GM18502 (cell line): ENCODE measurements at regions not wholly inside any gene's neighbourhood (a gene's known extent, or its start where the extent isn't known, plus 50 kb on each side); places are given as distances from the start of the nearest gene placed in this dataset.

Experiments
- ATAC-seq: cut with Tn5 transposase; IDR thresholded peaks from one replicate; pipeline ENCODE4 v1.9.1; 2021; ENCODE audit warnings: mild to moderate bottlenecking; ENCODE audit not compliant: unreplicated experiment, poor library complexity

DNA sequence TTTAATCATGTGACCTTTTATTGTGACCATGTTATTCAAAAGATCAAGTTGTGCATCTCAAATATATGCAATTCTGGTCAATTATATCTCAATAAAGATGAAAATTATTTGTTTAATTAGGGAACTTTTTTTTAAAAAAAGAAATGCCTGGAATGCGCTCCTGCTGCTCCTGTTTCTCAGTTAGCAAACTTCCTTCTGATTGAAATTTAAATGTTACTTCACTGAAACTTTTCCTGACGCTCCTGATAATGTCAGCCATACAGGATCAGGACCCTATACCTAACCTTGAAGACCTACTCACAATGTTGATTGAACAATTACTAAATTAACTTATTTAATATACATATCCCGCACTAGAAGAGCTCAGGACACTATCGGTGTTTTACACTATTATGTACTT is 190.4 kb downstream of the MACC1 start:
- ATAC-seq, result no peak

DNA sequence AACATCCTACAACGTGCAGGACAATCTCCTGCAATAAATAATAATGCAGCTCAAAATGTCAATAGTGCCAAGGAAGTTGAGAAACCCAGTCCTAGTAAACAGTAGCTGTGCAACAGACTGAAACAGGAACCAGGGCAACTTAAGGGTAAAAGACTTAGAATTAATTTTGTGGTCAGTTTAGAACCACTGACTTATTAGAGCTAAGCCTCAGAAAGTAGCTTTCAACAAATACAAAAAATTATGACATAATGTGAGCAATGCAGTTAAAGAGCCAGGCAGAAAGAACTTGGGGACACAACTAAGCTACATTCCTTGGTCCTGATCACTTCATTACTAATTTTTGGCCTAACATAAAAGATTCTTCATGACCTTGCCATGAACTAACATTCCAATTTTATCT is 195.4 kb downstream of the MACC1 start:
- peak; percentile 86 for ATAC-seq

DNA sequence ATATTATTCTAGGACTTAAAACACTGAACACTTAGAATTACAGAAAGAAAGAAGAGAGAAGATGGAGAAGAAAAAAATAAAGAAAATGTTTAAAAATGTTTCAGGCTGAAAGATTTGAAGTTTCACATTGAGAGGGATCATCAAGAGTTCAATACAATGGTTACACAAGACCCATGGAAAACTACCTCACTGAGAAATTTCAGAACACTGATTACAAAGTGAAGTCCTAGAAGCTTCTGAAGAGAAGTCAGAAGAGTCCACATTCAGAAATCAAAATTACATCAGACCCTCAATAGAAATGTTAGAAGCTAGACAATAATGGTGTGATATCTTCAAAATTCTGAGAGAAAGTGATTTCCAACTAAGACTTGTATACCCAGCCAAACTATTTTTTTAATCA is 196.1 kb downstream of the MACC1 start:
- no peak for ATAC-seq

DNA sequence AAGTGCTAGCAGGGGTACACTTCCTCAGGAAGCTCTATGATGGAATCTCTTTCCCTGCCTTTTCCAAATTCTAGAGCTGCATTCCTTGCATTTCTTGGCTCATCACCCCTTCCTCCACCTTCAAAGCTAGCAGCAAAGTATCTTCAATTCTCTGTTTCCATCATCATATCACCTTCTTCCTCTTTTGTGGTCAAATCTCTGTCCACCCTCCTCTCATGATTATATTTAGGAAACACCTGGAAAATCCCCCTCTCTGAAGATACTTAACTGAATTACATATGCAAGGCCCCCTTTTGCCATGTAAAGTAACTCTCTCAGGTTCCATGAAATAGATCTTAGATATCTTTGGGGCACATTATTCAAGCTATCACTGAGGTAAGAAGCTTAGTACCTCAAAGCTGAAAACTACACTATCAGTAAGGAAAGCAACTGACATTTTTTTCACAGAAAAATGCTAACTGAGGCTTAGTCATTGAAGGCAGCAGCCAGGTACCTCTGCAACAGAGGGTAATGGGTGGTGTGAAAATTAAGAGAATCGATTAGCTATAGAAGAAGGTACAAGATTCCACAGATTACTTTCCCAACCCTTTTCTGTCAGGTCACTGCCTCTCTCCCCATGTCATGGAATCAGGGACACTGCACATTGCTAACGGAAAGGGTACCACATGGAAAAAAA is 197.3 kb downstream of the MACC1 start:
- peak; percentile 84 for ATAC-seq

DNA sequence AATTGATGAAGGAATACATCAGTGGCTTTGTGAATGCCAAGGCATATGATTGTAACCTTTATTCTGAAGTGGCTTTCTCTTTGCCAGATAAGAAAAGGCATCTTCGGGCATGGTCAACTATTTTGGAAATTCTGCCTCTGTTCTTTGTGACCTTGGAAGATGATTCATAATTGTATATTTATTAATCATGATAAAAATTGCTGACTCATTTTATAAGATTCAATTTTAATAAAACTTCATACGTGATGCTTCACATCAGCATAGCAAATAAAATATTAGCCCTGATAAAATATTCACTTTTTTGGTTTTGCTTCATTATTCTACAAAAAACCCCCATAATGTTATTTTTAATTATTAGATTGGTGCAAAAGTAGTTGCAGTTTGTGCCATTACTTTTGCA is 200.5 kb downstream of the MACC1 start:
- no peak for ATAC-seq

DNA sequence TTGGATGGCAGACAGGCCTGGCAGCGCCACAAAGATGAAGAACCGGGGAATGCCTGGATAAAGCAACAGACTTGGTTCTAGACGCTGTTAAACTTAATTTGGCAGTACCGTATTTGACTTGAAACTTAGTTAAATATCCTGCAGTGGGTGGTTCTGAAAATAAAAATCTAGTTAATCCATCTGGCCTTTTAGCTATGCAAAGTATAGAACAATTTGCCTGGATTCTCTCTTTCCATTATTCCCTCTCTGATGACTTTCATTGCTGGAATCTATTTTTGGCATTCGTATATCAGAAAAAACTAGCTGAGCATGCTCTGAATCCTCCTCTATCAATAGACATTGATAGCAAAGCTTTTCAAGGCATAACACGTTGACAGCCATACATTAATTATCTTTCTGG is 203.6 kb downstream of the MACC1 start:
- ATAC-seq, result no peak

DNA sequence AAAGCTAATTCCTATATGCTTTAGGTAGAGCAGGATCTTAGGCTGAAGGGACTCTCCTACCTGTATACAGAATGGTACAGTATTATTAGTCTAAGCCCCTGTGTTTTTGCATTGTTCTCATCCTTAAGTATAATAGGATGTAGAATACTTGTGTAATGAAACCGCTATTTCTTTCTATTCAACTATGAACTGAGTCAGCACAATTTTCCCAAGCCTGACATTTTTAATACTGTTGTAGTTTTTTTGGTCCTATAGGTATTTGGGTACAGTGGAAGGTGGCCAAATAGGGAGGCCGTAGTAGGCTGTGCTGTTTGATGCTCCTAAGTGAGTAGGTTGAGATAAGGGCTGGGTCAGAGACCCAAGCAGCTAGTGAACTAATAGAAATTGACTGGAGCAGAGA is 205.1 kb downstream of the MACC1 start:
- ATAC-seq, result no peak

DNA sequence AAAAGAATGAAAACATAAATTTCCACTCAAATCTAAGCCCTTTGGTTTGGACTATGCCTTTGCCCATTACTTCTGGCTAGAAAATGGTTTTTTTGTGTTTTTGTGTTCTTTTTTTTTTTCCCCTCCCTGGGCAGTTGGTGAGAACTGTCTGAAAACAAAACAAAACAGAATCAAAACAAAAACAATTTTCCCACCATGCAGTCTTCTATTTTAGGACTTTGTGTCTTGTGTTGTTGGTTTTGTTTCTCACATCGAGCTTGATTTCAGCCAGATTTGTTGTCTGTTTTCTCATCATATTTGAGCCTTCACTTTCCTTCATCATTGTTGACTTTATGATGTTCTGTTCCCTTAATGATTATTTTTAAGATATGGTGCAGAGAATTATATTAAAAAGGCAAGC is 206.3 kb downstream of the MACC1 start:
- no peak for ATAC-seq

DNA sequence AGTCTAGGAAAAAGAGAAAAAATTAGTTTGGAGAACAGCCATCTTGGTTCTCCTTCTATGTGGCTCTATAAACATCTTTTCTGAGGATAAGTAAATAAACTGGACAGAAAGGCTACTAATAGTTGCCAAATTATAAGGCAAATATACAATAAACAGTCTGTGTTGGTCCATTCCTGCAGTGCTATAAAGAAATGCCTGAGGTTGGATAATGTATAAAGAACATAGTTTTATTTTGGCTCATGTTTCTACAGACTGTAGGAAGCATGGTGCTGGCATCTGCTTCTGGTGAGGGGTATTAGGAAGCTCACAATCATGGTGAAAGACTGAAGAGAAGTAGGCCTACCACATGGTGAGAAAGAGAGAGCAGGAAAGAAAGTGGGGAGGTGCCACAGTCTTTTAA is 209.7 kb downstream of the MACC1 start:
- ATAC-seq, result no peak

DNA sequence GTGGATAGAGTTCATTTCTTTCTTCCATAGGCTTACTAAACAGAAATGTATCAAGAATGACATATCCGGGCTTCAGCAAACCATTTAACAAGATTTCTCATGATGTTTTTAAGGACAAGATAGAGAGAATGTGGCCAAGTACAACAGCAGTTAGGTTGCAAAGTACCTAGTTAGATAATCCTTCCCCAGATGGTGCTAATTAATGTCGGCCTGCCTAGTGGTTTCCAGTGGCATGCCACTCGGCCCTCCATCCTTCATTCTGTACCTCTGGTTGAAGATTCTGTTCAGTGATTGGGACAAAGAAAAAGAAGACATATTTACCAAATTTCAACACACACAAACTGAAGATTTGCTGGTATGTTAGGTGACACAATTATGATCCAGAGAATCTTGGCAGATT is 212.1 kb downstream of the MACC1 start:
- ATAC-seq, result no peak

DNA sequence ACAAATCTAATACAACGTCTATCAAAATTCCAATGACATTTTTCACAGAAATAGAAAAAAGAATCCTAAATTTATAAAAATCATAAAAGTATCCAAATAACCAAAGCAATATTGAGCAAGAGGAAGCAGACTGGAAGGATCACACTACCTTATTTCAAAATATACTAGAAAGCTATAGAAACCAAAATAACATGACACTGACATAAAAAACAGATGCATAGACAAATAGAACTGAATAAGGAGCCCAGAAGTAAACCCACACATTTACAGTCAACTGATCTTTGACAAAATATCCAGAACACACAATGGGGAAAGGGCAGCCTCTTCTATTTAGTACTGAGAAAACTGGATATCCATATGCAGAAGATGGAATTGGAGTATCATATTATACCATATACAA is 217.5 kb downstream of the MACC1 start:
- no peak for ATAC-seq

DNA sequence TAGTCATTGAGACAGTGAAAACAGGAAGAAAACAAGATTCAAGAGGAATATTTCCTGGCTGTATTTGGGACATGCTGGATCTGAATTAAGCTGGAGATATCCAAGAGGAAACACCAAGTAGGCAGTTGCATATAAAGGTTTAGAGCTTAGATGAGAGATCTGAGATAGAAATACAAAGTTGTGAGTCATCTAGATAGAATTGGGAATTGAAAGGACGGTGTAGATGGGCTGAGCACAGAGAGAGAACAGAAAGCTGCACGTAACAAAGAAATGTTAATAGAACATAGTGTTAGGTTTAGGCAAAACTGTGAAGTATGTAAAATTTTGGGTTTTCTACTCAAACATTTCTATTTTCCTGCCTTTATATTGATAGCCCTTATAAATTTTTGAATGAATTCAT is 218.5 kb upstream of the TMEM196 start:
- no peak for ATAC-seq

DNA sequence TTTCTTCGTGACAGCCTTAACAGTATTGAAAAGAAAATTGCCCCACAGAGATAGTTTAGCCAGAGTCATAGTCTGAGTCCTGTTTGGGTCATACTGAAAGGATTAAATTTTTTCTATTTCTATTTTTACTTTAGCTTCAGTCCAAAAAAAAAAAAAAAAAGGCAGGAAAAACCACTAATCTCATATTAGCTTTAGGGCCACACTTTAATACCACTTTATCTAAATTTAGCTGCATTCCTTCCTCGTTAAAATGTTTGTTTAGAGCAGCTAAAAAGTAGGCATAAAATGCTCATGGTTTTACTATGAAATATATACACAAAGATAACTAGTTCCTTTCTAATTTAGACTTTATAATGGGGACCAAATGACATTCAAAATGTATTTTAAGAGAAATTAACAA is 216.5 kb upstream of the TMEM196 start:
- no peak for ATAC-seq

DNA sequence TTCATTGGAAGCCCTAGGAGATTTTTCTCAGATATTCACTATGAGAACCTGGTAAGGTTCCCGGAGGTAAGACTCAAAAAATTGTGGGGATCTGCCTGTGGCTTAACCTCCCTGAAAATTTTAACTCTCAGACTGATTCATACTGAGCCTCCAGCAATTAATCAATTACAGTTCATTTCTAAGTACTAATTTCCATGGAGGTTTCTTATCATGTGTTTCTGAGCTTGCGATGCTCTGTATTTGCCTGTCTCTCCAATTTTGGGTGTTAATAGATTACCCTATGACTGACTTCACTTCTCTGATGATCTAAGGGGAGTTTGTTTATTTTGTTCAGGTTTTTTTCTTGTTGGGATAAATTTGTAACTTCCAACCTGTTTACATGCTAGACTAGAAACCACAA is 215.4 kb upstream of the TMEM196 start:
- no peak for ATAC-seq

DNA sequence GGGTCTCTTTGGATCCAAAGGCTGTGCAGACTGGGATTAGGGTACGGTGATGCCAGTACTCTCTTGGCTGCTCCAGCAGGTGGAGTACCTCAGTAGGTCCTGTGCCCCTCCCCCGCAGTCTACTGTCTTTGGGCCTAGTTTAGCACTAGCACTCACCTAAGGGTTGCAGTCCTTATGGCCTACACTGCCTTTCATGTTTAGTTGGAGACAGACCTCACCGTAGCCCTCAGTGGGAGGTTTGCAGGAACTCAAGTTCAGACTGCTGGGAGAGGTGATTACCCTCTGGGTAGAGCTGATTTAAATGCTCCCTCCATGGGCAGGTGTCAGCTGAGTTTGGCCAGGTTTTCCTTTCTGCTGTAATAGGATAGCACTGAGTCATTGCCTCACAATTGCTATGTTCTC is 210.8 kb upstream of the TMEM196 start:
- ATAC-seq, result no peak

DNA sequence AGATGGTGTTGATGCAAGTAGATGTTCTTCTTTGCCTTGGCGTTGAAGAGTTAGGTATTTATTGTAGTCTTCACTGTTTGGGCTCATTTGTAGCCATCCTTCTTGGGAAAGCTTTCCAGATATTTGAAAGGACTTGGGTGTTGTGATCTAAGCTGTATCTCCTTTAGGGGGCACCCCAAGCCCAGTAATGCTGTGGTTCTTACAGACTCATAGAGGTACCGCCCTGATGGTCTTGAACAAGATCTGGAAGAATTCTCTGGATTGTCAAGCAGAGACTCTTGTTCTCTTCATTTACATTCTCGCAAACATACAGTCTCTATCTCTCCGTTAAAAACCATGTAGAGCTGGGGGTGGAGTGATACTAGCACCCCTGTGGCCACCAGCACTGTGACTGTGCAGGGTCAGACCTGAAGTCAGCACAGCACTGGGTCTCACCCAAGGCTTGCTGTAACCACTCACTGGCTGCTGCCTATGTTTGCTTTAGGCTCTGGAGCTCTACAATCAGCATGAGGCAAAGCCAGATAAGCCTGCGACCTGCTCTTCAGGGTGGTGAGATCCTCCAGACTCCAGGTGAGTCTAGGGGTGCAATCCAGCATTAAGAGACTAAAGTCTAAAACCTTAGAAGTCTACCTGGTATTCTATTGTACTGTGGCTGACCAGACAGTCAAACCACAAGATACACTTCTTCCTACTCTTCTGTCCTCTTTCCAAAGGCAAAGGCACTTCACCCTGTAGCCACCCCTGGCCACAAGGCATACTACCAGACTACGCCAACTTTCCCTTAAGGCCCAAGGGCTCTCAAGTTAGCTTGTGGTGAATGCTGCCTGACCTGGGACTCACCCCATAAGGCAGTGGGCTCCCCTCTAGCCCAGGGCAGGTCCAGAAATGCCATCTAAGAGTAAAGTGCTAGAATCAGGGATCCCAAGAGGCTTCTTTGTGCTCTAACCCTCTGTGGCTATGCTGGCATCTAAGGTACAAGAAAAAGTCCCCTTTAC is 209.7 kb upstream of the TMEM196 start:
- peak; percentile 54 for ATAC-seq

DNA sequence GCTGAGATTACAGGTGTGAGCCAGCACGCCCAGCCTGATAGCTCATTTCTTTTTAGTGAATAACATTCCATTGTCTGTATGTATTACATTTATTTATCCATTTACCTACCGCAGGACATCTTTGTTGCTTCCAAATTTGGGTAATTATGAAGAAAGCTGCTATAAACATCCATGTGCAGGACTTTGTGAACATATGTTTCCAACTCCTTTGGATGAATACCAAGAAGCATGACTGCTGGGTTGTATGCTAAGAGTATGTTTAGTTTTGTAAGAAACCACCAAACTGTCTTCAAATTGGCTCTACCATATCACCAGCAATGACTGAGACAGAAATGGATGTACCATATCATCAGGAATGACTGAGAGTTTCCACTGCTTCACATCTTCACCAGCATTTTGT is 200.2 kb upstream of the TMEM196 start:
- no peak for ATAC-seq

DNA sequence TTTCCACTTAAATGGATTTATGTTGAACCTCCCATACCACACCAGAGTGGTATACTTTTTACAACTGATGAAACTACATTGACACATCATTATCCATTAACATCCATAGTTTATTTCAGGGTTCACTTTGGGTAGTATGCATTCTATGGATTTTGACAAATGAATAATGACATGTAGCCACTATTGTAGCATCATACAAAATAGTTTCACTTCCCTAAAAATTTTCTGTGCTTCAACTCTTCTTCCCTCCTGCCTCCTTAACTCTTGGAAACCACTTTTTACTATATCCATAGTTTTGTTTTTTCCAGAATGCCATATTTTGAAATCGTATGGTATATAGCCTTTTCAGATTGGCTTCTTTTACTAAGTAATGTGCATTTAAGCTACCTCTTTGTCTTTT is 199.5 kb upstream of the TMEM196 start:
- ATAC-seq, result no peak

DNA sequence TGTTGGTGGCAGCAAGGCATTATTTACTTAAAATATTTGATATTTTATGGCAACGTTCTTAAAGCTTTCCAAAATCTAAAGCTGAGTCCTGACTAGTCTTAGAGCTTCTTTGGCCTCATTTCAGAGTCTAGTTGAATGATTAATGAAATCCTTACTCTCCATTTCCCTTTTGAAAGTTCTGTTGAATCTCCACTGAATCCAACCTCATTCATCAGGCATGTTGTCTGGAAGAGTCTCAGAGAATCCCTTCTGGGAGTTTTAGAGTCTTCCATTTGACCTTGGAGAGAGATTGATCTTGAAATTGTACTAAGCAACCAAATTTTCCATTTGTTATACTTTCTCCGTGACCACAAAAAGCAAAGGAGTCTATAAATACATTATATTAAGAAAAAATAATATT is 198.5 kb upstream of the TMEM196 start:
- ATAC-seq, result no peak

DNA sequence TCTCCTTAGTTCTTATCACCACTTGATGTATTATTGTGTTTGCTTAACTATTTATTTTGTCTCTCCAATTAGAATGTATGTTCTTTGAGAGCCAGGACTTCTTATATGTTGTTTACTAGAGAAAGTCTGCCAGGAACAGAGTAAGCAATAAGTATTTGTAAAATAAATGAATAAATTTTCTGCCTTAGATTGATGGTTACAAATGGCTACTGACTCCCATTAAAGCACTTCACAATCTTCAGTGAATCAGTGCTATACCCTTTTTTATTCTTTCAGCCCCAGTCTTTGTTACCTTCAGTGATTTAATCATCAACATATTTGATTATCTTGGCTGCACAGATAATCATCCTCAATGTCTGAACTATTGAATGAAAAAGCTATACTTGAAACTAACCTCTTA is 197.1 kb upstream of the TMEM196 start:
- ATAC-seq, result no peak

DNA sequence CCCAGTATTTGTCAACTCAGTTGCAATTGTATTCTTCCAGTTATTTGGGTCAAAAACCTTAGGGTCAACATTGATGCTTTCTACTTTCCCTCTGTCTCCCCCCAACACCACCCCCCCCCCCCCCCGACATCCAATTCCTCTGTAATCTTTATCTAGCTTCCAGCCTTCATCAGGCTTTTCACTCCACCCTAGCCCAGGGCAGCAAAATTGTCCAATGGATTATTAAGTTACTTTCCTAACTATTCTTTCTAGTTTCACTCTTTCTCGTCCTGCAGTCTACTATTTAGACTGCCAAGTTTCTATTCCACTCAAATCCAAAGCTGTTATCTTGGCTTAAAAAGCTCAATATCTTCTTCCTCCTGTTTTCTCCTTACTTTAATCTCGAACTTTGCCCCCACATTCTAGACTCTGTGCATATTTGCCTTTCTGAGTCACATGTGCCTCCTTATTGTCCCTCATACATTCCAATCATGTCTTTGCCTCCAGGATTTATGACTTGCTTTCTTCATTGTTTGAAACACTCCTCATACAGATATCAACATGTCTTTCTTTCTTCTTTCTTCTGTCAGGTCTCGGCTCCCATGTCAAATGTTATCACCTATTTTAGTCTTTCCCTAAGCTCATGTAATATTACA is 196.6 kb upstream of the TMEM196 start:
- no peak for ATAC-seq
